SKM-1 (cell line): ENCODE measurements at regions not wholly inside any gene's neighbourhood (a gene's known extent, or its start where the extent isn't known, plus 50 kb on each side); places are given as distances from the start of the nearest gene placed in this dataset.
"Not testable (repeated sequence)": the region's sequence is repeated elsewhere in the genome, so short reads cannot be mapped to it uniquely, and the experiment has no call there.

Experiments
- DNase-seq: peaks from one replicate; lab custom pipeline; 2025; ENCODE audit not compliant: unreplicated experiment; lab: John Stamatoyannopoulos, UW

DNA sequence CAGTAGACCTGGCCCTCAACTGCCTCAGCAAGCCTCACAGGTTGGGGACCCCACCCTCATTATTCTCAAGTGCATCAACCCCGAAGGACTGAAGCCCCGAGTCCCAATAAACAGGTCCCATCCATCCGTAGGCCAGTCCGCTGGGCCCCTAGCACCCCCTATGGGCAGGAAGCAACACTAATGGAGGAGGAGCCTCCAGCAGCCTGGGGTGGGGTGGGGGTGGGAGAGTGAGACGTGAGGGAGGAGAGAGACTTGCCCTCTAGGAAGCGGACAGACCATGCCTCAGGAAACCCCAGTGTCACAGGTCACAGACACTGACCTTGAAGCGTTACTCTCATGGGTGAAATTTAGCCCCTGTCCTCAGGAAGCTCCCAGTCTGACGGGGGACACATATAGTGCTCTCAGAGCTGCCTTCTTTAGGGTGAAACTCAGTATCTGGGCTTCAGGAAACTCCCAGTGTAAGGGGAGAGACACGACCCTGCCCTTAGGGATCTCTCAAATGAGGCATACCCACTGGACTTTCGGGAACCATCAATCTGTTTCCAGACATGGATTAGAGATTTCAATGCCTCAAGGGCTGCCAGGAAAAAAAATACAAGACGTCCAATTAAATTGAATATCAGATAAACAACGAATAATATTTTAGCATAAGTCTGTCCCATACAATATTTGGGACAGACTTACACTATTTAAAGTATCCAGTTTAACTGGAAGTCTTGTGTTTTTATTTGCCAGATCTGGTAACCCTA lies 125.8 kb downstream of the MRPL14 start:
- DNase-seq, result no peak

DNA sequence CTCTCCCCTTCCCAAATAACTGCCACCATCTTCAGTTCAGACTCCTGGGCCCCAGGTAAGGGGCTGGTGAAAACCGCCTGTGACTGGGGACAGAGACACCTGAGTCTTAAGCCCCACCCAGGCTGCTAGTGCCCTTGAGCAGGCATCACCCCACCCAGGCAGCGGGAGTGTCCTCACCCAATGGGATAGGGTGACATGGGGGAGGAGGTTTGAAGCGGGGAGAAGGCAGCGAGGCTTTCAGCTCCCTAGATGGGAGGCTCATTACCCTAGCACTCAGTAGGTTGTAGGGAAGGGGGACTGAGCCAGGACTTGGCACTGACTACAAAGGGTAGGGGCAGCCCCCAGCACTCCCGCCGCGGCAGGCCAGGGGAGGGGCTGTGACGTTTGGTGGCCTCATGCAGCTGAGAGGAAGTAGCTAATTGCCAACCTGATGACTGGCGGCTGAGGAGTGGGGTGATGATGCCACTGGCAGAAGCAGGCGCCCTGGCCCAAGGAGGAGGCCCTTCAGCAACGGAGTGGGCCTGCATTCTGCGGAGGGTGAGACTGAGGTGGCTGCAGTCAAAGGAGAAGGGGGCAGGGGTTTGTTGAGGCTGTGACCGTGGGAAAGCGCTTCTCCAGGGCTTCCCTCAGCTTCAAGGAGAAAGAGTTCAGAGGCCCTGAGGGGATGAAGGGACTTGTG lies 126.9 kb downstream of the MRPL14 start:
- no peak for DNase-seq

DNA sequence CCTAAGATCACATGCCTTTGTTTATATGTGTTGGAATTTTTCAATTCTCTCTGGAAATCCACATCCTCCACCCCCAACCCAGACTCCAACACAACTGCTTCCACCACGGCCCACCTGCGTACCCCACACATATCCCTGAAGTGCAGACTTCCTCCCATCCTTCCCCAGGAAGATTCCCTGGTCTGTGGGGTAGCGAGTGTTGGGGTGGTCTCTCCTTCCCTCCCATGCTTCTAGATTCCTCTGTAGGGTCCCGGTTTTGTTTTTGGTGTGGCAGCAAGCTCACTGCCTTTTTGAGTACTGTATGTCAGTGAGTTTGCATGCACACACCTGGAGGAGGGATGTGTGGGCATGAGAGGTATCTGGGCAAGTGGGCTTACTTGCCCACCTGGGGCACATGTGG lies 127.6 kb downstream of the MRPL14 start:
- no peak for DNase-seq

DNA sequence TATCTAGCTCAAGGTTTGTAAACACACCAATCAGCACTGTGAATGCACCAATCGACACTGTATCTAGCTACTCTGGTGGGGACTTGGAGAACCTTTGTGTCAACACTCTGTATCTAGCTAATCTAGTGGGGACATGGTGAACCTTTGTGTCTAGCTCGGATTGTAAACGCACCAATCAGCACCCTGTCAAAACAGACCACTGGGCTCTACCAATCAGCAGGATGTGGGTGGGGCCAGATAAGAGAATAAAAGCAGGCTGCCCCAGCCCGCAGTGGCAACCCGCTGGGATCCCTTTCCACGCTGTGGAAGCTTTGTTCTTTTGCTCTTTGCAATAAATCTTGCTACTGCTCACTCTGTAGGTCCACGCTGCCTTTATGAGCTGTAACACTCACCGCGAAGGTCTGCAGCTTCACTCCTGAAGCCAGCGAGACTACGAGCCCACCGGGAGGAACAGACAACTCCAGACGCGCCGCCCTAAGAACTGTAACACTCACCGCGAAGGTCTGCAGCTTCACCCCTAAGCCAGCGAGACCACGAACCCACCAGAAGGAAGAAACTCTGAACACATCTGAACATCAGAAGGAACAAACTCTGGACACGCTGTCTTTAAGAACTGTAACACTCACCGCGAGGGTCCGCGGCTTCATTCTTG lies 128.5 kb downstream of the MRPL14 start:
- DNase-seq, result not testable (repeated sequence)

DNA sequence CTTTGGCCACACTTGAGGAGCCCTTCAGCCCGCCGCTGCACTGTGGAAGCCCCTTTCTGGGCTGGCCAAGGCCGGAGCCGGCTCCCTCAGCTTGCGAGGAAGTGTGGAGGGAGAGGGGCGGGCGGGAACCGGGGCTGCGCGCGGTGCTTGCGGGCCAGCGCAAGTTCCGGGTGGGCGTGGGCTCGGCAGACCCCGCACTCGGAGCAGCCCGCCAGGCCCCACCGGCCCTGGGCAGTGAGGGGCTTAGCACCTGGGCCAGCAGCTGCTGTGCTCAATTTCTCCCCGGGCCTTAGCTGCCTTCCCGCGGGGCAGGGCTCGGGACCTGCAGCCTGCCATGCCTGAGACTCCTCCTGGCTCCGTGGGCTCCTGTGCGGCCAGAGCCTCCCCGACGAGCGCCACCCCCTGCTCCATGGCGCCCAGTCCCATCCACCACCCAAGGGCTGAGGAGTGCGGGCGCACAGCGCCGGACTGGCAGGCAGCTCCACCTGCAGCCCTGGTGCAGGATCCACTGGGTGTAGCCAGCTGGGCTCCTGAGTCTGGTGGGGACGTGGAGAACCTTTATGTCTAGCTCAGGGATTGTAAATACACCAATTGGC lies 129.2 kb downstream of the MRPL14 start:
- not testable (repeated sequence) for DNase-seq

DNA sequence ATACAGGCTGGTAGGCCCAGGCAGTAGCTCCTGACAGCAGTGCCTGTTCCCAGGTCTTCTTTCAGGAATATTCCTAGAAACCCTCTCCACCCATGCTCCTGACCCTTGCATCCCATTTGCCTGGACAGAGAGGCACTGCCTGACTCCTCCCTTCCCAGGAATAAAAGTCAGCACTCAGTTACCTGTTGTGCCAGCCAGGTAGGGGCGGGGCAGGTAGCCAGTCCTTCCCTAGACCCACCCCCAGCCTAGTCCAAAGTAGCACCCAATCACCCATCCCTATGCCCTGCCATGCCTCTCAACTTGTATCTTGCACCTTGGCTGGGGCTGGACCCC lies 129.9 kb downstream of the MRPL14 start:
- DNase-seq, result no peak

DNA sequence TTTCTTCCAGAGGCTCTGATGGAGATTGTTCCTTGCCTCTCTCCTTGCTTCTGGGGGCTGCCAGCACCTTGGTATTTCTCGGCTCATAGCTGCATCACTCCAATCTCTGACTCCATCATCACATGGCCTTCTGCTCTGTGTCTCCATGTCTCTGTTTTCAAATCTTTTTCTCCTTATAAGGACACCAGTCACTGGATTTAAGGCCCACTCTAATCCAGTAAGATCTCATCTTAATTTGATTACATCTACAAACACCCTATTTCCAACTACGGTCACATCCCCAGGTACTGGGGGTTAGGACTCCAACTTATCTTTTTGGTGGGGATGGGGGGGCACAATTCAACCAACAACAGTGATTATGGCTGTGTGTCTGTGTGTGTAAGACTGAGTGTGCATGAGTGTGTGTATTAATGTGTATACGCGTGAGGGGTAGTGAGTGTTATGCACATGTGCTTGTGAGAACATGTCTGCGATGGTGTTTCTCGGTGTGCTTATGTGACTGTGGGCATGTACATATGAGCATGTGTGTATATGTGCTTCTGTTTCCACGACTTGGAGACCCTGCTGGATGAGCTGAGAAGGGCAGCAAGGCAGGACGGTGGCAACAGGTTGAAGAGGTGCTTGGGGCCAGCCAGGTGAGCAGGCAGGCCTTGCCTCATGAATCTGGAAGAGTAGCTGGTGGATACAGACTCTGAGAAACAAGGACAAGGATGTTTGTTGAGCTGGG lies 130.5 kb downstream of the MRPL14 start:
- no peak for DNase-seq

DNA sequence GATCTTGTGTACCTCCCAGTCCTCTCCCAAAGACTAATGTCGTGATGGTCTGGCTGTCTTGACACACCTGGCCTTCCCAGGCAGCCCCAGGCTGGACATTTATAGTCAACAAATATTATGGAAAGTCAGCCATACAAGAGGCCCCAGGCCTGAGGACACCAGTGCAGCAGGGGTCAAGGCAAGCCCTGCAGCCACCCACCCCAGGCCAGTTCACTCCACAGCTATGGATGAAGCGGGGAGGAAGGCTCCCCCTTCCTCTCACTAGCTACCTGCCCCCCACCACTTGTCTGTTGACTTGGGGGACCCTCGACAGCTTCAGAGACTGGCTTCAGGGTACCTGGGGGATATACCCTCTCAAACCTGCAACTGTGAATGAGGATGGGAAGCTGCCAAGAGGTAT lies 132.1 kb downstream of the MRPL14 start:
- no peak for DNase-seq

DNA sequence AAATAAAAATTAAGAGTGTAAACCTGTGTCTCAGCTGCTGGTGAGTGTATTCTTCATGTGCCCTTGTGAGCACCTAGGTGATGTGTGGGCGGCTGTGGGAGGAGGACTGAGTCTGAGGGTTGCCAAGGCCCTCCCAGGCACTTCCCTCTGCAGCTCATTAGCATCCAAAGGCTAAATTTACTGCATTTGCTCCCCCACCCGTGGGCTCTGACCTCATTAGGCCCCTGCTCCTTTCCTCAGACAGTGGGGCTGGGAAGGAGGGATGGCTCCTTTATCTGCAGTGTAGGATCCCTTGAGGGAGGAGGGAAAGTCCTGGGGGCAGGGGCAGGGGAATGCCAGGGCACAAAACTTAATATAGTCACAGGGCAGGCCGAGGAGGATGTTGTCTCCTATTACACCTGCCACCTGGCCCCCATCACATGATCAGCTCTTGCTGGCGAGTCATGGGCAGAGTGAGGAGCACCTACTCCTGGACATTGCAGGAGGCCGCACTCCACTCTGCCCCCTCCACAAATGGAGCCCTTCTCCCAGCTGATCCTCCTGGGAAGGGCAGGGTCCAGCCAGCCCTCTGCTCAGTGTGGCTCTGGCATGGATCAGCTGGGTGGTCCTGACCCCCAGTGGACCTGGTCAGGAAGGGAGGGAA lies 133.2 kb downstream of the MRPL14 start:
- no peak for DNase-seq

DNA sequence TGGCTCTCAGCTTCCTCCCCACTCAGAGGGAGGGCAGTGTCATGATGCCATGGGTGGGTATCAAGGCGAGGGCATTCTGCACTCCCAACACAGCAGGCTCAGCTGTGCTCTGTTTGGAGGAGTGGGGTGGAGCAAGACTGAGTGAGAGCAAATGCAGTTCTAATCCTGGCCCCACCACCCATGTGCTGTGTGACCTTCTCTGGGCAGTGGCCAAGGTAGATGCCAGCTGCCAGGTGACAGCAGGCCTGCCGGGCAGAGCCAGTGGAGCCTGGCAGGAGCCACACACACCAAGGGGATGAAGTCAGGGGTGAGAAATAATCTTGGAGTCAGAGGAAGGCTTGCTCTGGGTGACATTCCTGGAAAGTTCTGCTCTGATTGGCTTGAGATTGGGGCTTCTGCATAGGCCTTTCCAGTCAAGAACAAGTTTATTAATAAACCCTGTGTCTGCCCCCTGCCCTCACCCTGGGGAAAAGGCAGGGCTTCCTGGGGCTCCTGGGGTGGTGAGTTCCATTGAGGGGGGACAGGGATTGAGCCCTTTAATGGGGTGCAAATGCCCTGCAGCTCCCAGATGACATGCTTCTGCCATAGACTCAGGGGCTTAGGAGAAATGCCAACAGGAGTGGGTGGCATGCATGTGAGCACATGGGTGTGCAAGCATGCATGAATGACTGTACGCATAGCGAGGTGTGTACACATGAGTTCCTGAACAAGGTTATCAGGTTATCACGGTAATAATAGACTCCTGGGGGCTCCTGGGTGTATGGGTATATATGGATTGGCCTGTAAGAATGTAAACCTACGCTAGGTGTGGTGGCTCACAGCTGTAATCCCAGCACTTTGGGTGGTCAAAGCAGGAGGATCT lies 134.2 kb downstream of the MRPL14 start:
- no peak for DNase-seq

DNA sequence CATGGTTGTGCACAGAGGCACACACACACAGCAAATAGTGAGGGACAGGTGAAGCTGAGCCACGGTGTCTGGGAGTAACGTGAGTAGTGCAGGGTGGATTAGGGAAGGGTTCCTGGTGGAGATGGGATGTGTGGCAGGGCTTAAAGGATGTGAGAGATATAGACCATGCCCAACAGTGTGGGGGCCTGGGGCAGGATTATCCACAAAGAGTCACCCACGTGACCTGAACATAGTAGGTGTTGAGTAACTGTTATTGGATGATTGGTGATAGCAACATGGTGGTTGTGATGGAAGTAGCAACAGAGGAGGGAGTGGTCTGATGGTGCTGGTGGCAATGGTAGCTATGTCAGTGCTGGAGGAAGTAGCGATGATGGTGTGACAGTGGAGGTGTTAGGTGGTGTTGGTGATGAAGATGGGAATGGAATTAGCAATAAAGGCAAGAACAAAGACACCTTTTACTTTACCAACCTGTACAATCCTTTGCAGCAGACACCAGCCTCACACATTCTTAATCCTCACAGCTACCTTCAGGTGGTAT lies 135.1 kb downstream of the MRPL14 start:
- DNase-seq, result no peak

DNA sequence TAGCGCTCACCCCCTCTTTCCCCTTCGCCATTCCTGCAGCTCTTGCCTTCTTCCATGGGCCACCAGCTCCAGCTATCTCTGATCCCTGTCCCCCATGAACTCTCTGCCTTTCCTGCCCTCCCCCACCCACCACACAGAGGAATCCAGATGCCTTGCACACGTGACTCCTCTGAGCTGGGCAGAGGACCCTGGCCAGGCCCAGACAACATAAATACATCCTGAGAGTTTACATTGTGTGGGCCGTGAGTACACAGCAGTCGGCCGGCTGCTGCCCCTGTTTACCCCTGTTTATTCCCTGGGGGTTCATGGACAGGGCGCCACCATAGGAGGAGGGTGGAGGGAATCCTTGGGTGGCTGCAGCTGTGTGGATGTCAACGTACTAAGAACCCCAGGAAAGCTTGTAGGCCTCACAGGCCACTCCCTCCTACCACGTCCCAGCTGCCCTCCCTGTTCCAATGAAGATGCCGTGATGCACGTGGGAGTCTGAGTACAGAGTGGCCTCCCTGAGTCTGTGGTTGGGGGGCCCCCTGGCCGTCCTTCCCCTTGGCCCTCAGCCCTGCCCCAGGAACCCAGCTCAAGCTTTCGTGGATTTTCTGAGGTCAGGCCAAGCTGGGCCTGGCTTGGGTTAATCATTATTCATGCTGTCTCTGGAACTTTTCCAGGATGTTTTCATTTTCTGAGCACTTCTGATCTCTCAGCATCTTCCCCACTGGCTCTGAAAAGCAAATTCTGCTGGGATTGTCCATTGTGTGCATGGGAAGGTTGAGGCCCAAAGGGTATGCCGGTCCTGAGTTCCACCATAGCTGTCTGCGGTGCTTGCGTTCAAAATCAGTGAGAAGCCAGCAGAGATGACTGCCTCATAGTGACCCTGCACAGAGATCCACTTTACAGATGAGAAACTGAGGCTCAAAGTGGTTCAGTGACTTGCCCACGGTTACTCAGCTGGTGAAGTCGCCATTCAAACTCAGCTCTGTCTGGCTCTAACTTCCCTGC lies 136.3 kb downstream of the MRPL14 start:
- no peak for DNase-seq

DNA sequence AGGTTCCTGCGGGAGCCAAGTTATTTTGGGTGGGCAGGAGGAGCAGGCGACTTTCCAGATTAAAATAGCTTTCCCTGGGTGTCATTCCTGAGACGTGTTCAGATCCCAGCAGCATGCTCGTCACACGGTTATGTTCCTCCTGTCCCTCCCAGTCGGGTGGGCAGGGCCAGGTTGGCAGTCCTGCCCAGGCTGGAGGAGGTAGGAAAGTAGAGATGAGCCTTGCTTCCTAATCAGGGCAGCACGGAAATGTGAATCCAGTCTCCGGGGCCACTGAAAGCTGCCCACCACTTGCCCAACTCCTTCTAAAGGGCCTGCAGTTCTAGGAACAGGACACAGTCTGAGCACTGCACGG lies 137.0 kb downstream of the MRPL14 start:
- no peak for DNase-seq

DNA sequence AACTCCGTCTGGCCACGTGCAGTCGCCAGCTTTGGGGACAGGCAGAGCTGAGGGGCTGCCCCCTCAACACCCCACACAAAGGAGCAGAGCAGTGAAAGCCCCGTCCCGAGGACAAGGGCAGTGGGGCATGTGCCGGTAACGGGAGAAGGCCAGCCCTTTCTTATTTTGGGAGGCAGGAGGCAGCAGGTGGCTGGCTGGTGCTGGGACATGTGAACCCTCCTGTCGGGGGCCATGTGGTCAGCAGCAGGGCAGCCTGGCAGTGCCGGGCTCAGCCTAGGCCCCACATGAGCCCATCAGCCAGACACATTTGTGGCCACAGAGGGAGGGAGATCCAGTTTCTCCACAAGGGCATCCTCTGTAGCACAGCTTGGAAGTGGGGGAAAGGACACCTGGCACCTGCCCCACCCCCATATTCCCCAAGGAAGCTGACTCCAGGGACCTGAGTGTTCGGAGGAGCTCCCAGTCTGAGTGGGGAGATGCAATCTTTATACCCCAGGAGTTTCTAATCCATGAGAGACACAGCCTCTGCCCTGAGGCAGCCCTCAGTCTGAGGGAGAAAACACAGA lies 137.6 kb downstream of the MRPL14 start:
- no peak for DNase-seq

DNA sequence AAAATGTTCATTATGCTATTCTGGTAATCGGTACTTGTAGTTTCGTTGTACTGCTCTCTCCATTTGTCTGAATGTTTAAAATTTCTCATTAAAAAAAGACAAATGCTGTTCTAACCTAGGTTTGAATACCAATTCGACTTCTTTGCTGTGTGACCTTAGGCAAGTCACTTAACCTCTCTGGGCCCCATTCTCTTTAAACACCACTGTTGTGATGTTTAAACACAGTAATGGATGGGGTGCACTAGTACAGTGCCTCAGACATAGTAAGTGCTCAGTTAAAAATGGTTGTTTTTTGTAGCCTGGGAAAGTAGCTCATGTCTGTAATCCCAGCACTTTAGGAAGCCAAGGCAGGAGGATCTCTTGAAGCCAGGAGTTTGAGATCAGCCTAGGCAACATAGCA lies 138.5 kb downstream of the MRPL14 start:
- DNase-seq, result no peak

DNA sequence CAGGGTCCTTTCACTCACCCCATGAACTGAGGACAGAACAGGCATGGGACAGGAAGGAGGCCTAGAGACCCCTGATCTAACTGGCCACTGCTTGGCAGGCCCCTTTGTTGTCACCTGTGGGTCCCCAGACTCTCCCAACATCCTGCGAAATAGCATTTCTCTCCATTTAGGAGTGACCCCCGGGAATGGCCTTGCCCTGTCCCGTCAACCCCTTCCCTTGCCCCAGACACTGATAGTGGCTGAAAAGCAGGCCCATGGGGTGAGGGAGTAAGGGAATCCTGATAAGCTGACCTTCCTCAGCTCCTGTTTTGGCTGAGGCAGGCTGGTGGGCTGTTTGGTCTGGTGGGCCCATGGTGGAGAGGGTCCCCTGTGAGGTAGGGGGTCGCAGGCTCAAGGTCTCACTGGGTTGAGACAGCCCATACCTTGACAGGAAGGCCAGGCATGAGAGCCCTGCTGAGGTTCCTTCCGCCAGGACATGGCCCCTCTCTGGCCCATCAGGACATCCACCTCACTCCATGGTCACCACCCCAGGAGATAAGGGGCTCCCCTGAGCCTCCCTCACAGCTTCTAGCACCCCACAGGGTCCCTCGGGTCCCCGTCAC lies 139.3 kb downstream of the MRPL14 start:
- no peak for DNase-seq

DNA sequence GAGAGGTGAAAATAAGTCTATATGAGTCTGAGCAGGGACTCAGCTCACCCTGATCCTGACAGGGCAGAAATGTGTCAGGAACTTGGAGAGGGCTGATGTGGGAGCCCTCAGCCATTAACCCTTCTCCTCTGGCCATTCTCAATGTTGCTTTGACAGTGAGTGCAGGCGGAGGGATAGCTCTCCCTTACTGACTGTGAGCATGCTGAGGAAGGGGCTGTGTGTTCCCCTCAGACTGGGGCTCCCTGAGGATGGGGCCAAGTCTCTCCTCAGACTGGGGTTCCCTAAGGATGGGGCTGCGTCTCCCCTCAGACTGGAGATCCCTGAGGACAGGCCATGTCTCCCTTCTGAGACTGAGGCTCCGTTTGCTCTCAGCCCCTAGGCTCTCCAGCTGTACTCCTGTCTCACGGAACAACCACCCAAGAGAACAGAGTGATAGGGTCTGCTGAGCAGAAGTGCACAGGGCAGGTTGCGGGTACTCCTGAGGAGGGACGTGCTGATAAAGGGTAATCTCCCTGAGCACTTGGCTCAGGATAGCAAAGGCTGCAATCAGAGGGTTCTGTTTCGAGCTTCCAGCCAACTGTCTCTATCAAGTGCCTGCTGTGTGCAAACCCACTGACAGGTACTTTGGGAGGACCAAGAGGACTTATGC lies 141.0 kb downstream of the MRPL14 start:
- DNase-seq, result no peak
